NCI-H82 treated with DMSO at 0.1 percent for 48 hours (cell line): ENCODE measurements at regions not wholly inside any gene's neighbourhood (a gene's known extent, or its start where the extent isn't known, plus 50 kb on each side); places are given as distances from the start of the nearest gene placed in this dataset.
A peak's percentile ranks its signal among the peaks of the same experiment; 100 is the strongest.
"Not testable (repeated sequence)": the region's sequence is repeated elsewhere in the genome, so short reads cannot be mapped to it uniquely, and the experiment has no call there.

ENCODE experiments used
- DNase-seq: peaks from one replicate; lab custom pipeline; 2025; ENCODE audit not compliant: unreplicated experiment; lab: John Stamatoyannopoulos, UW

GRCh38 chr15:77944002-77944867 is 133.3 kb downstream of the TBC1D2B start:
- DNase-seq = peak; percentile 7

GRCh38 chr15:77942611-77943211 is 134.8 kb downstream of the TBC1D2B start:
- no peak for DNase-seq

DNA sequence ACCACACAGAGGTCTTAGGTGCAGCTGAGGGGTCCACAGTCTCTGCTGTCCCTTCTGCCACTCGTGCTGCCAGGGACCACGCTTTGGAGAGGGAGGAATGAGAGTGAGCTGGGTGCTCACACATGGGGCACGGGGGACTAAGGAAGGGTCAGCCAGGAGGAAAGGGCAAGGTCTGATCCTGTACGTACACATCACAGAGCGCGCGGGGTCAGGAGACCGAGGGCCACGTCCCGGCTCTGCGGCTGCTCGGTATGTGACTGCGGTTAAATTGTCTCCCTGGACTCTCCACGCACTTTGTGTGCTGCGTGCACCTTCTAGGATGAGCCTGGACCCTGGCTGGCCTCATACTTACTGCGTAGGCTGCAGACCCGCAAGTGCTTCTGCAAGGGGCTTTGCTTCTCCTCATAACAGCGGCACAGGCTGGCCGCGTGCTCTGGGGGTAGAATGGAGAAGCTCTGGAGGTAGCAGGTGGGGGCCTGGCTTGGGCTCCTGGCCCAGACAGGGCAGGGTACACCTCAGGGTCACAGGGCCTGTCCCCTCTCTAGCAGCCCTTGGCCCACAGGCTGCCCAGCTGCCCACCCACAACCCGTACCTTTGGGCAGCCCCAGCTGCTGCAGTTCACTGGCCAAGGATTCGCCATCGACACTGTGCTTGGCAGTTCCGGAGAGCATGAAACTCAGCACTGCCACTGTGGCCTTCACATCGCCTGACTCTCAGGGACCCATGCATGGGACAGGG is 136.3 kb downstream of the TBC1D2B start:
- DNase-seq = not testable (repeated sequence)

GRCh38 chr15:77940381-77940947 is 137.0 kb downstream of the TBC1D2B start:
- DNase-seq = no peak

DNA sequence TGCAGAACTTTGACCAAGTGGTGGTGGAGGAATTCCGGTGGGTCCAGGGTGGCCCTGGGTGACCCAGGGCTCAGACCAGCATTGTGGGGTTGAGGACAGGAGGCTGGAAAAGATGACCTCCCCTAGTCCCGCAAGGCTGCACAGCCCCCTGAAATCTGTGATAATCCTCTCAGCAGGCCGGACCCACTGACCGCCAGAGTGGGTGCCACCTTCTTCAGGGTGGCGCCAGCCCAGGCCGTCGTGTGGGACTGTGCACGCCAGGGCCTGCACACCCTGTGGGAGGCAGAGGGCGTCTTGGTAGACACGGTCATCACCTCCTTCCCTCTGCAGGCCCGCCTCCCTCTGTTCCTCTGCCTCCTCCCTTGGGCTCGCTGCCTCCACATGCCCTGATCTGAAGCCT is 137.7 kb downstream of the TBC1D2B start:
- no peak for DNase-seq

DNA sequence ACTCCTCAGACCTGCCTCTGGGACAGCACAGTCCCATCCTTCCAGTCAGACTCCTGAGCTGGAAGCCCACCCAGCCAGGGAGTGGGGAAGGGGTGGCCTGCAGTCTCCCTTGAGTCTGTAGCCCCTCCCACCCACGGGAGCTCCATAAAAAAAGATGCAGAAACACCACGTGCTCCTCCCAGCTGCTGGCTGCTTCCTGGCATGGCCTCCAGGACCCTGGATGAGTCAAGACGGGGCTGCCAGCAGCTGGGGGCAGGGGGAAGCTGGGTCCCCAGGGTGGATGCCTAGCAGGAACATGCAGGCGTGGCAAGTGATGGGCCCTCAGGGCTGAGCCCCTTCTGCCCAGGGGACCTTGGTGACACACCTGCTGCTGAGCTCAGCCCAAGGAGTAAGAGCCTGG is 138.5 kb downstream of the TBC1D2B start:
- DNase-seq = not testable (repeated sequence)

GRCh38 chr15:77938546-77938945 is 139.0 kb downstream of the TBC1D2B start:
- not testable (repeated sequence) for DNase-seq

- not testable (repeated sequence) for DNase-seq
These were observed 140.9 kb downstream of the TBC1D2B start for GRCh38 chr15:77936567-77936966.

- not testable (repeated sequence) for DNase-seq
These were observed 143.0 kb downstream of the TBC1D2B start for GRCh38 chr15:77934516-77934915.

DNA sequence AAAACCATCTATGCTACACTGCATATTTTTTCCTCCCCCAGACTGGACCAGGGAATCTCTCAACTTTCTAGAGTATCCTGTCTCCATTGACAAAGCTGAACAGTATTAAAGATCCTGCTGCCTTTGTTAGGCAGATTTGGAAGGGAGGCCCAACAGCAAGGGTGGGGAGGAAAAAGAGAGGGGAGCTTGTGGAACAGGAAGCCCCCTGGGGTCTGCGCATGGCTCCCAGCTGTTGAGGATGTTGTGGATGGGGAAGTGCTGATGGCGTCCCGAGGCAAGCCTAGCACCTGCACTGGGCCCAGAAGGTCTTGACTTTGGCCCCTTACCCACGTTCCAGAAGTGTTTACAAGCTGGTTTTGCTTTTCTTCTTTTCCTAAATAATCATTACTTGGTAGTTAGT is 146.6 kb downstream of the TBC1D2B start:
- DNase-seq = not testable (repeated sequence)

DNA sequence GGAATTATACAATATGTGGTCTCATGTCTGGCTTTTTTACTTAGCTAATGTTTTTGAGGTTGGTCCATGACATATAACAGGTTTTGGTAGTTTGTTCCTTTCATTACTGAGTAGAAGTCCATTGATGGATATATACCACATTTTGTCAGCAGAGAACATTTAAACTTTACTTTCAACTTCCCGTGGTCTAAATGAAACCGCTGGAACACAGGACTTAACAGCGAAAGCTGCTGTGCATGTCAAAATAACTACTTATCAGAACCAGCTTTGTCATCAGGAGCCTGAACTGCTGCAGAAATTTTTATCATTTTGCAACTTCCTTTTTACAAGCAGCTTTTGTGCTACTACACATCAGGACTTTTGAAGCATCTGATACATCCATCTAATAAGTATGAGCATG is 147.0 kb downstream of the TBC1D2B start:
- DNase-seq = not testable (repeated sequence)

DNA sequence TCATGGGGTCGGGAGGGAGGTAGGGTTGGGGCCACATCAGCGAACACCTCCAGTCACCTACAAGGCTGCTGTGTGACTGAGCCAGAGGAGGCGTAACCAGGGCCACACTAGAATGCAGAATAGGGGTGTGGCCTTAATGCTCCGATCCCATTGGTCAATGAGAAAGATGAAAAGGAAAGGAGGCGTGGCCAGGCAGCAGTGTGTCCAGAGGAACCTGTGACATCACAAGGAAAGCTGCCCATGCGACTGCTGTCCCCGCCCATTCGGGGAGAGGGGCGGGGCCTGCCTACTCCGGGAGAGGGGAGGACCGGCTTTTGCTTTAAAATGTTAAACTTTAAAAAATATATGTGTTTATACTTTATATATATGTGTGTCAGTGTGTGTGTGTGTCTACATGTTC is 150.7 kb downstream of the TBC1D2B start:
- peak; percentile 41 for DNase-seq

GRCh38 chr15:77926296-77926695 is 151.2 kb downstream of the TBC1D2B start:
- DNase-seq = not testable (repeated sequence)

GRCh38 chr15:77925101-77925500 is 152.4 kb downstream of the TBC1D2B start:
- DNase-seq = not testable (repeated sequence)

DNA sequence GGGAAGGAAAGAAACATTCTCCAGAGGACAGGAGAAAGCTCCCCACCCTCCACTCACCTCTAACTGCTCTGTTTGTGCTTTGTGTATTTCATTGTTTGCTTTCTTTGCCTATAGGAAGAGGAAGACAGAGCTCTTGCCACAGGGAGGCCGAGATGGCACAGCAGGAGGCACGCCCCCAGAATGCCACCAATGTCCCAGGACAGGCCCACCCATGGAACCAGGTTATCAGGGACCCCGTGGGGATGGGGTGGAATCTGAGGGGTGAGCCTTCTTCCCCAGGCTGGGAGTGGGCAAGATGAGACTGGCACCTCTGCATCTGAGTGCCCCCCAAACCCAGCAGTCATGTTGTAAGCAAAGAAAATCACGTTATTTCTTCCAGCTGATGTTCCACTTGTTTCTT is 155.8 kb downstream of the TBC1D2B start:
- DNase-seq = no peak

DNA sequence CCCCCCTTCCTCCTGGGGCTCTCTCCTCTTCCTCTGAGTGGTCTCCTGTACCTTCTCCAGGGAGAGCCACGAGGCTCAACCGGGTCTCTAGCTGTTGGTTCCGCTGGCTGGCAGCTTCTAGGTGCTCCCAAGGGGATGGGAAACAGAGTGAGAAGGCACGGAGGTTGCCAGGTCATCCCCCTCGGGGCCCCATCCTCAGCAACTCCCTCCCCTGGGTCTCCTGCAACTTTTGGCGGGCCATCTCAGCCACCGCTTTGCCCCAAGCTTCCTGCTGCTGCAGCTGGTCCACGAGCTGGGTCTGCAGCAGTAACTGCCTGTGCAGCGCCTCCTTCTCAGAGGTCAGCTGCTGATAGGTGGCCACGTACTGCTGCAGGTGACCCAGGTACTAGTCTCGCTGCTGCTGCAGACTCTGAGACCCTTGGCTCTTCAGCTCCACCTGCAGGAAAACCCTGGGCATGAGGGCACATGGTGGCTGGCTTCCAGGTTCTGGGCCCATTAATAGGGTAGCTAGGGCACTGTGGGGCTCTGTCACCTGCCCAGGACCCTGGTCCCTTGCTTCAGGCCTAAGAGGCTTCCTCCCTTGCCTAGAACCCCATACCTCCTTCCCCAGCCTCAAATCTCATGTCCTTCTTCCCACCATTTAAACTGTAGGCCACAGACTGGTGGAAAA is 160.4 kb downstream of the TBC1D2B start:
- DNase-seq = not testable (repeated sequence)

GRCh38 chr15:77915961-77916330 is 161.6 kb downstream of the TBC1D2B start:
- not testable (repeated sequence) for DNase-seq

- no peak for DNase-seq
These were observed 162.1 kb downstream of the TBC1D2B start for GRCh38 chr15:77915261-77915960.

DNA sequence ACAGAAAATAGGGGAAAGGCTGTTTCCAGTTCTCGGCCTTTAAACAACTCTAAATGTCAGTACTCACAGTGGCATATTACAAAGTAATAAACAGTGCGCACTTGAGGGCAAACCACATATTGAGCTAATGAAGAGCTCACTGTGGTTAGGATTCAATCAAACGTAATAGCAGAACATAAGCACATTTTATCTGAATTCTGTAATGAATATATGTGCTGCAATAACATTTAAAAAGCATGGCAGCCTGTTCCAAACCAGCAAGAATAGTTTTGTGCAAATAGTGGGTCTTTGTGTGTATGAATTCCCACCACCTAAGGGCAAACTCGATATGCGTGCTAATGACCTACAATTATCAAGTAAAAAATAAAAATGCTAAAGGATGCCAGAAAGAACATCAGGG is 163.0 kb downstream of the TBC1D2B start:
- DNase-seq = not testable (repeated sequence)
